Left renal cortex interstitium (tissue), 4 donors: ENCODE measurements at regions not wholly inside any gene's neighbourhood (a gene's known extent, or its start where the extent isn't known, plus 50 kb on each side); places are given as distances from the start of the nearest gene placed in this dataset.

Experiments used
- DNase-seq, 4 donors: peaks; one replicate each; pipeline ENCODE4 v3.0.0-alpha.2; 2013; ENCODE audit warnings: low read depth in 4 of 4, low spot score in 2 of 4, missing footprints in 1 of 4

GRCh38 chr2:180494286-180494685 lies 486.1 kb upstream of the UBE2E3 start:
- DNase-seq, result no peak

GRCh38 chr2:180482696-180483095 lies 475.6 kb upstream of the CWC22 start:
- no peak for DNase-seq

GRCh38 chr2:180481998-180482397 lies 474.9 kb upstream of the CWC22 start:
- DNase-seq, result no peak

GRCh38 chr2:180478883-180479282 lies 471.8 kb upstream of the CWC22 start:
- DNase-seq, result no peak

GRCh38 chr2:180474716-180475115 lies 467.6 kb upstream of the CWC22 start:
- DNase-seq, result peak in 2 of 4 donors; percentile 0 to 2

GRCh38 chr2:180473456-180473855 lies 466.4 kb upstream of the CWC22 start:
- DNase-seq, result no peak

- DNase-seq, result no peak
Observed at GRCh38 chr2:180472133-180472532, 465.0 kb upstream of the CWC22 start.

GRCh38 chr2:180463608-180464007 lies 456.5 kb upstream of the CWC22 start:
- no peak for DNase-seq

- DNase-seq, result no peak
Observed at GRCh38 chr2:180461761-180462160, 454.7 kb upstream of the CWC22 start.

- no peak for DNase-seq
Observed at GRCh38 chr2:180456801-180457200, 449.7 kb upstream of the CWC22 start.

GRCh38 chr2:180450841-180451240 lies 443.7 kb upstream of the CWC22 start:
- DNase-seq, result no peak

- no peak for DNase-seq
Observed at GRCh38 chr2:180449171-180449915, 442.2 kb upstream of the CWC22 start.

GRCh38 chr2:180446492-180446891 lies 439.4 kb upstream of the CWC22 start:
- no peak for DNase-seq

GRCh38 chr2:180443888-180444287 lies 436.8 kb upstream of the CWC22 start:
- DNase-seq, result no peak

GRCh38 chr2:180442860-180443644 lies 436.0 kb upstream of the CWC22 start:
- DNase-seq, result no peak

- DNase-seq, result no peak
Observed at GRCh38 chr2:180419212-180419611, 412.1 kb upstream of the CWC22 start.

- no peak for DNase-seq
Observed at GRCh38 chr2:180416627-180417026, 409.5 kb upstream of the CWC22 start.

- DNase-seq, result no peak
Observed at GRCh38 chr2:180413336-180413735, 406.2 kb upstream of the CWC22 start.

GRCh38 chr2:180412219-180412618 lies 405.1 kb upstream of the CWC22 start:
- DNase-seq, result no peak

GRCh38 chr2:180411661-180412060 lies 404.6 kb upstream of the CWC22 start:
- DNase-seq, result peak in 3 of 4 donors; percentile 17 to 20 (median 18)

GRCh38 chr2:180406687-180407086 lies 399.6 kb upstream of the CWC22 start:
- no peak for DNase-seq

GRCh38 chr2:180405520-180405919 lies 398.4 kb upstream of the CWC22 start:
- DNase-seq, result no peak
